Fibroblast of mammary gland (primary cell): ENCODE measurements at regions not wholly inside any gene's neighbourhood (a gene's known extent, or its start where the extent isn't known, plus 50 kb on each side); places are given as distances from the start of the nearest gene placed in this dataset.
A peak's percentile ranks its signal among the peaks of the same experiment; 100 is the strongest.

Source experiments
- DNase-seq: peaks from one replicate; pipeline ENCODE4 v3.0.0-alpha.2; 2010; ENCODE audit warnings: low read depth
- H3K4me3 ChIP-seq: 2 replicates; pipeline ENCODE4 v1.5.1; 2011; ENCODE audit warnings: low read depth, mild to moderate bottlenecking, low read length, moderate library complexity; ENCODE audit not compliant: control insufficient read depth
- CTCF ChIP-seq: conservative IDR thresholded peaks from 2 replicates; pipeline ENCODE4 v1.5.1; 2011; ENCODE audit warnings: low read depth, low read length, inconsistent platforms; ENCODE audit not compliant: control insufficient read depth, insufficient read depth

- DNase-seq: no peak
- TF ChIP-seq CTCF: no peak
Measured at GRCh38 chr22:35475545-35475944, 65.1 kb upstream of the RASD2 start.

DNA sequence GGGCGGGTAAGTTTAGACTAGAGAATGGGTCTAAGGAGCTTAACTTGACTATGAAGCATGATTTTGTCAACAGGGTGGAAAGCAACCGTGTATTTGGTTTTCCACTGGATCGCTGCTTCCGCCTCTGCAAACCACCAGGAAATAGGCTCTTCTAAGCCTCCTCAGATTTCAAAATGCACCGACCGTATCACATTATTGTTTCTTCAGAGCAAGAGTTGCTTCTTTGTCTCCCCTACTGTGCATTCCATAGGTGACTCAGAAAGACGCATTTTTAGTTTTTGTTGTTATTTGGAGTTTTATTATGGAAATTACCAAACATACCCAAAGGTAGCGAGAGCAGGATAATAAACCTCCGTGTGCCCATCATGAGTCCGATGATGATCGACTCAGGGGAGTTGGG, 64.3 kb upstream of the RASD2 start:
- DNase-seq: no peak
- TF ChIP-seq CTCF: no peak
- no peak overlapping the region for H3K4me3 ChIP-seq

More at GRCh38 chr22:35475545-35475944, 65.1 kb upstream of the RASD2 start:
- H3K4me3 ChIP-seq: no peak overlapping the region

- TF ChIP-seq CTCF: no peak
- peak; percentile 90 for DNase-seq
- no peak overlapping the region for H3K4me3 ChIP-seq
Measured at GRCh38 chr22:35477911-35478582, 62.6 kb upstream of the RASD2 start.

DNA sequence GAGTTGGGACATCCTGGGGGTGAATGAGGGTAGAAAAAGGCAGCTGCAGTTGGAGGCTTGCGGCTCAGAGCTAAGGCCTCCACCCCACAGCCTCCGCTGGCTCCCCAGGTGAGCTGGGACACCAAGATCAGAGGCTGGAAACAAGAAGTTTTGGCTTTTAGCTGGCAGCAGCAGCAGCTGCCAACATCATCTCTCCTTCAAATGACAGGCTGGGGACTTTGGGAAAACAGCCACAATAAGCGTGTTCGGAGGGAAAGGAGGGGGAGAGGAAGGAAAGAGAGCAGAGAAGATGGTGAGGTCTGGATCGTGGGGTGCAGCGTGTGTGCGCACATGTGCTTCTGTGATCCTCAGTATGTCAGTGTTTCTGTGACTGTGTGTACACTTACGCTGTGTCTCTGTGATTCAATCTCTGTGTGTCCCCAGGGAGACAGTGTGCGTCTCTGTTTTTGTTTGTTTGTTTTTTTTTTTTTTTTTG, 62.0 kb upstream of the RASD2 start:
- TF ChIP-seq CTCF: no peak
- H3K4me3 ChIP-seq: no peak overlapping the region
- no peak for DNase-seq

DNA sequence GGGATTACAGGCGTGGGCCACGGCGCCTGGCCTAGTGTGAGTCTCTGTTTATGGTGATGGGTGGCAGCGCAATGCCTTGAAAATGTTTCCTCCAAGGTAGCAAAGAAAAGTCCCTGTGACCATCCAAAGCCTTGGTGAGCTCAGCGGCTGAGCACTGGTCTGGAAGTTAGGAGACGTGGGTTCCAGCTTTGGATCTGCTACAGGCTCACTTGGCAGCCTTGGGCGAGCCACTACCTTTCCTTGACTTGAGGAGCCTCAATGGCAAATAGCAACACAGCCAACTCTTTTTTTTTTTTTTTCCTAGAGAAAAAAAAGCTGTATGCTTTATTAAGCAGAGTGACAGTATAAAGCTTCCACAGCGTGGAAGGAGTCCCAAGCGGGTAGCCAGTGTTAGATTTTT, 61.3 kb upstream of the RASD2 start:
- TF ChIP-seq CTCF: no peak
- DNase-seq: no peak
- H3K4me3 ChIP-seq: no peak overlapping the region

GRCh38 chr22:35479985-35480550, 60.6 kb upstream of the RASD2 start:
- peak; percentile 47 for DNase-seq
- no peak for TF ChIP-seq CTCF
- no peak overlapping the region for H3K4me3 ChIP-seq
